BLaER1 (cell line): ENCODE measurements at regions not wholly inside any gene's neighbourhood (a gene's known extent, or its start where the extent isn't known, plus 50 kb on each side); places are given as distances from the start of the nearest gene placed in this dataset.
A peak's percentile ranks its signal among the peaks of the same experiment; 100 is the strongest.

Experiments
- H3K27ac ChIP-seq: shearing (Covaris generic); formaldehyde crosslinking; 2 replicates; pipeline ENCODE4 v1.8.1; 2022
- H3K27me3 ChIP-seq: shearing (Covaris generic); formaldehyde crosslinking; 2 replicates; pipeline ENCODE4 v1.8.1; 2022
- H3K36me3 ChIP-seq: shearing (Covaris generic); formaldehyde crosslinking; 2 replicates; pipeline ENCODE4 v1.8.1; 2022
- H3K4me1 ChIP-seq: shearing (Covaris generic); formaldehyde crosslinking; 2 replicates; pipeline ENCODE4 v1.8.1; 2022
- H3K4me2 ChIP-seq: shearing (Covaris generic); formaldehyde crosslinking; 2 replicates; pipeline ENCODE4 v1.8.1; 2022
- H3K4me3 ChIP-seq: shearing (Covaris generic); formaldehyde crosslinking; 2 replicates; pipeline ENCODE4 v1.8.1; 2022
- H3K9ac ChIP-seq: shearing (Covaris generic); formaldehyde crosslinking; 2 replicates; pipeline ENCODE4 v1.8.1; 2022
- H3K9me3 ChIP-seq: shearing (Covaris generic); formaldehyde crosslinking; 2 replicates; pipeline ENCODE4 v1.8.1; 2022
- H4K20me1 ChIP-seq: shearing (Covaris generic); formaldehyde crosslinking; 2 replicates; pipeline ENCODE4 v1.8.1; 2022
- Cebpa-rat ChIP-seq: shearing (Covaris generic); IDR thresholded peaks from 2 replicates; pipeline ENCODE4 v1.8.1; 2022

GRCh38 chr2:173831312-173832229 is 133.6 kb downstream of the SP3 start:
- Histone ChIP-seq H3K36me3 (no peaks in the 10 kb centered on the region), H3K27ac (0 out of 2 replicates have a peak overlapping the region, but pooled peaks have one; percentile 5), H3K27me3 (no peaks in the 10 kb centered on the region), H4K20me1 (no peaks in the 10 kb centered on the region), H3K9ac (0 out of 2 replicates have a peak overlapping the region, but pooled peaks have one; percentile 5), H3K4me2 (peak overlapping the region; percentile 41), H3K9me3 (no peaks in the 10 kb centered on the region), H3K4me3 (no peak overlapping the region), H3K4me1 (peaks cover 15% of the 10 kb centered on the region)
- TF ChIP-seq Cebpa-rat: no peak

GRCh38 chr2:173834141-173834540 is 131.0 kb downstream of the SP3 start:
- no peak overlapping the region for H3K9ac ChIP-seq

GRCh38 chr2:173835726-173836125 is 129.4 kb downstream of the SP3 start:
- Histone ChIP-seq H3K4me2 (no peak overlapping the region), H4K20me1 (no peaks in the 10 kb centered on the region), H3K27ac (no peak overlapping the region), H3K9me3 (no peaks in the 10 kb centered on the region), H3K9ac (no peak overlapping the region), H3K4me1 (peaks cover 13% of the 10 kb centered on the region), H3K36me3 (no peaks in the 10 kb centered on the region), H3K27me3 (no peaks in the 10 kb centered on the region), H3K4me3 (no peak overlapping the region)
- no peak for TF ChIP-seq Cebpa-rat

More at GRCh38 chr2:173834141-173834540, 131.0 kb downstream of the SP3 start:
- no peak overlapping the region for H3K27ac ChIP-seq
- H3K4me1 ChIP-seq: peaks cover 15% of the 10 kb centered on the region
- no peaks in the 10 kb centered on the region for H3K27me3 ChIP-seq
- no peaks in the 10 kb centered on the region for H4K20me1 ChIP-seq
- TF ChIP-seq Cebpa-rat: no peak
- H3K4me2 ChIP-seq: no peak overlapping the region
- H3K4me3 ChIP-seq: no peak overlapping the region
- H3K9me3 ChIP-seq: no peaks in the 10 kb centered on the region
- H3K36me3 ChIP-seq: no peaks in the 10 kb centered on the region

GRCh38 chr2:173841110-173841509 is 124.1 kb downstream of the SP3 start:
- Histone ChIP-seq H3K27me3 (no peaks in the 10 kb centered on the region), H3K4me2 (no peak overlapping the region), H3K36me3 (no peaks in the 10 kb centered on the region), H3K9ac (no peak overlapping the region), H4K20me1 (no peaks in the 10 kb centered on the region), H3K9me3 (no peaks in the 10 kb centered on the region), H3K4me3 (no peak overlapping the region), H3K27ac (no peak overlapping the region), H3K4me1 (no peaks in the 10 kb centered on the region)
- TF ChIP-seq Cebpa-rat: no peak

GRCh38 chr2:173843526-173843925 is 121.6 kb downstream of the SP3 start:
- Histone ChIP-seq H3K4me1 (no peaks in the 10 kb centered on the region), H3K27ac (no peak overlapping the region), H3K9ac (no peak overlapping the region), H4K20me1 (no peaks in the 10 kb centered on the region), H3K9me3 (no peaks in the 10 kb centered on the region), H3K4me3 (no peak overlapping the region), H3K4me2 (no peak overlapping the region), H3K36me3 (no peaks in the 10 kb centered on the region), H3K27me3 (no peaks in the 10 kb centered on the region)
- TF ChIP-seq Cebpa-rat: no peak

DNA sequence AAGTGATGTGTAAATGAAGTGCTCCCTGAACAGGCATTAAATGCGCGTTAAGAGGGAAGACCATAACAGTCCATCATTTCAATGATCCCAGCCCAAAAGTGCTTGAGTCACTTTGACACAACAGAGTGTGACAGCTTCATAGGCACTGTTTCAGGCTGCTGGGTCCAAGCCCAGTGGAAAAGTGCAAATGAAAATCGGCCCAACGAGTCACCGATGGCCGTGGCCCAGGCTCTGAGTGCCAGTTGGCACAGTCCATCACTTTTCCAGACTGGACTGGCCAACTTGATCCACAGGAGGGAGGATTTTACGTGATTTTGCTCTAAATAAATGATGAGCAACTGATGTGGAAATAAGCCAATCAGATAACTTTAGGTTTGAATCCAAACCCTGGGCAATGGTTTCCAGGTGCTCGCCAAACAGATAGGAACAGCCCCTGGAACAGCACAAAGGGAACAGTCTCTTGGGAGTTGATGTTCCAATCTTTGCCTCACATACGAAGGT is 114.0 kb downstream of the SP3 start:
- H3K27ac ChIP-seq: no peak overlapping the region
- no peak overlapping the region for H3K9ac ChIP-seq
- no peaks in the 10 kb centered on the region for H3K36me3 ChIP-seq
- no peaks in the 10 kb centered on the region for H4K20me1 ChIP-seq
- no peaks in the 10 kb centered on the region for H3K27me3 ChIP-seq
- peaks cover 15% of the 10 kb centered on the region for H3K4me1 ChIP-seq
- H3K4me2 ChIP-seq: no peak overlapping the region
- no peaks in the 10 kb centered on the region for H3K9me3 ChIP-seq
- H3K4me3 ChIP-seq: no peak overlapping the region
- TF ChIP-seq Cebpa-rat: no peak

- Histone ChIP-seq H3K27ac (no peak overlapping the region), H3K4me3 (no peak overlapping the region), H3K27me3 (no peaks in the 10 kb centered on the region), H4K20me1 (no peaks in the 10 kb centered on the region), H3K4me1 (peaks cover 29% of the 10 kb centered on the region), H3K9me3 (no peaks in the 10 kb centered on the region), H3K36me3 (no peaks in the 10 kb centered on the region), H3K4me2 (no peak overlapping the region), H3K9ac (no peak overlapping the region)
- no peak for TF ChIP-seq Cebpa-rat
Measured at GRCh38 chr2:173854141-173854540, 111.0 kb downstream of the SP3 start.

DNA sequence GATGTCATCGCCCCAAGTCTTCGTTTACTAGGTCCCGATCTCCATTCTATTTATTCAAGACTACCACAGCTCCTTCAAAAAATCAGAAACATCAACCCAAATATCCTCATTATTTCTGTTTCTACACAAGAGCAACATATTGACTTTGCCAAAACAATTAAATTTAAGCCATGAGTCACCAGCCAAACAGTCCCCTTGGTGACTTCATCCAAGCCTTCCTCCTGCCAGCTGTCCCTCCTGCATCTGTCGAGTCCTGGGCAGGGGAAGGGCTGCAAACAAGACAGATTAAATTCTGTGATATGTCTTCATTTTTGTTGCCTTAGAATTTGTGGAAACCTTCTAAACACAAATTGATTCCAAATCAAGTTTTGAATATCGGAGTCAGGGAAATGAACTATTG is 110.3 kb downstream of the SP3 start:
- Histone ChIP-seq H3K4me2 (no peak overlapping the region), H3K36me3 (no peaks in the 10 kb centered on the region), H3K9me3 (no peaks in the 10 kb centered on the region), H4K20me1 (no peaks in the 10 kb centered on the region), H3K9ac (no peak overlapping the region), H3K4me1 (peaks cover 34% of the 10 kb centered on the region), H3K4me3 (no peak overlapping the region), H3K27ac (no peak overlapping the region), H3K27me3 (no peaks in the 10 kb centered on the region)
- no peak for TF ChIP-seq Cebpa-rat

GRCh38 chr2:173855661-173856060 is 109.5 kb downstream of the SP3 start:
- no peaks in the 10 kb centered on the region for H3K36me3 ChIP-seq
- no peak for TF ChIP-seq Cebpa-rat
- H4K20me1 ChIP-seq: no peaks in the 10 kb centered on the region
- H3K9me3 ChIP-seq: no peaks in the 10 kb centered on the region
- no peaks in the 10 kb centered on the region for H3K27me3 ChIP-seq
- H3K4me1 ChIP-seq: peaks cover 42% of the 10 kb centered on the region
- no peak overlapping the region for H3K4me3 ChIP-seq
- no peak overlapping the region for H3K27ac ChIP-seq
- H3K9ac ChIP-seq: no peak overlapping the region
- peak overlapping the region; percentile 18 for H3K4me2 ChIP-seq
